GM21576 (cell line): ENCODE measurements at regions not wholly inside any gene's neighbourhood (a gene's known extent, or its start where the extent isn't known, plus 50 kb on each side); places are given as distances from the start of the nearest gene placed in this dataset.
"Not testable (repeated sequence)": the region's sequence is repeated elsewhere in the genome, so short reads cannot be mapped to it uniquely, and the experiment has no call there.

Source experiments
- ATAC-seq: cut with Tn5 transposase; IDR thresholded peaks from one replicate; pipeline ENCODE4 v1.9.1; 2021; ENCODE audit warnings: mild to moderate bottlenecking, moderate library complexity; ENCODE audit not compliant: unreplicated experiment

DNA sequence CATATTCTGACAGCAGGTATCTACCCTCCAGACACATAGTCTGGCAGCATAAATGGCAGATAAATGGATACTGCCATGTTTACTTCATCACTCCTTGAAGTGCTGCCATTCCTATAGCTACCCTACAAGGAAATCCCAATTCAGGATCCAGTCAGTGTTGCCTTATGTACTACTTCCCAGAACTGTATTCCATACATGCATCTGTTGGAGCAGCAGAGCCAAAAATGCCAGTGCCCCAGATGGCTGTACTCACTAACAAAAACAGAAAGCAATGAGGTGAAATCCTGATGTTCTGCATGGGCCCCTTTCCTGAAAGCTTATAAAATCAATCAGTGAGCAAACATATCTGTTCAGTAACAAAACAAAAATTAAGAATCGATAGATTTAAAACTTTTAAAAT is 490.0 kb upstream of the COX7C start:
- no peak for ATAC-seq

DNA sequence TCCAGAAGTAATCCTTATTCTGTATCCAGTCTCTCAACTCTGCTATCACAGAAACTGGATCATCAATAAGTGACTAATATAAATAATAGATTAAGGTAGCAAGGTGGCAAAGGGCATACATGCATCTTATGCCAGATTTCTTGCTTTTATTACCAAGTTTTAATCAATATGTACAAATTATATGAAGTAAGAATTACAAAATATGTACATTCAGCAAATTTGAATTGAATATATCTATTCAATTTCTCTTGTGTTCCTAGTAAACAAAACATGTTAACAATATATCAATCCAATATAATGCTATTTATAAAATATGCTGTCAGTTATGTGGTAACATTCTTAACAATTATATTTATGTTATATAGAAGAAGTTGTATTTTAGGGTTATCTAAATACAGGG is 488.7 kb upstream of the COX7C start:
- ATAC-seq = no peak

GRCh38 chr5:86137297-86137696 is 480.4 kb upstream of the COX7C start:
- no peak for ATAC-seq

- no peak for ATAC-seq
Observed at GRCh38 chr5:86143837-86144236, 473.9 kb upstream of the COX7C start.

- no peak for ATAC-seq
Observed at GRCh38 chr5:86152988-86153560, 464.7 kb upstream of the COX7C start.

GRCh38 chr5:86155796-86156195 is 461.9 kb upstream of the COX7C start:
- no peak for ATAC-seq

DNA sequence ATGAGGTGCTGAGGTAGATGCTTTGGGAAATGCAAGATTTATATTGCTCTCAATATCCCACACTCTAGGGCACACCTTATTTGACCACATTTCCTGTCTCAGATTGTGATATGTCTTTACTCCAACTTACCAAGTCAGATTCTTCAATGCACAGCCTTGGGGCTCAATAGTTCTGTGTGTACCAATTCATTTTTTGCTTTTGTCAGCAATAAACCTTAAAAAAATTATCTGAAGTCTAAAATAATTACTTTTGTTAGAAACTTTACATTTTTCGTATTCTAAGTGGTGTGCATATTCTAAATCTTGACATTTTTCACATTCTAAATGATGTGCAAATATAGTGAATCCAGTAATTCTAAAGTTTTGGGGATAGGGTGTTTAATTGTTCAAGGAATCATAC is 447.5 kb upstream of the COX7C start:
- ATAC-seq = no peak

DNA sequence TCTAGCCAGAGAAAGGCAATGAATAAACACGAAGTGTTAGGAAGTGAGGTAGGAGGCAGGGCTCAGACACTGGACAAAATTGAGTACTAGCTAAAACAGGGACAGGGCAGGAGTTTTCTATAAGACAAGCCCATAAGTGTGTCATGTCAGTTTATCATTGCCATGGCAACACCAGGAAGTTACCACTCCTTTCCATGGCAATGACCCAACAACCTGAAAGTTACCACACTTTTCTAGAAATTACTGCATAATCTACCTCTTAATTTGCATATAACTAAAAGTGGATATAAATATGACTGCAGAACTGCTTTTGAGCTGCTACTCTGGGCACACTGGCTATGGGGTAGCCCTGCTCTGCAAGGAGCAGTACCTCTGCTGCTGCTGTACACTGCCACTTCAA is 442.5 kb upstream of the COX7C start:
- ATAC-seq = peak; percentile 78

GRCh38 chr5:86199287-86199686 is 418.5 kb upstream of the COX7C start:
- no peak for ATAC-seq

GRCh38 chr5:86228147-86228546 is 389.6 kb upstream of the COX7C start:
- ATAC-seq = no peak

DNA sequence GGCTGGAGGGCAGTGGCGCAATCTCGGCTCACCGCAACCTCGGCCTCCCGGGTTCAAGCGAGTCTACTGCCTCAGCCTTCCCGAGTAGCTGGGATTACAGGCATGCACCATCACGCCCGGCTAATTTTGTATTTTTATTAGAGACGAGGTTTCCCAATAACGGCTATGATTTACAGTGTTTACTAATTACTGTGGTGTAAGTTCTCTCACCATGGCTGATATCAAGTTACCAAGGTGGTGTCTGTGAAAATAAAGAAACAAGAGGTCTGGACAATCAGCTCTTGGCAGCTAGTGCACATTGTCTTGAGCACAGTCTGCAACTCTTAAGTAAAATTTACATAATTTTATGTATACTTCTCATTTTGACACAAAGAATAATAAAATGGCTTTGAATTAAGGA is 385.5 kb upstream of the COX7C start:
- ATAC-seq = no peak

- ATAC-seq = no peak
Observed at GRCh38 chr5:86244153-86244552, 373.6 kb upstream of the COX7C start.

- ATAC-seq = no peak
Observed at GRCh38 chr5:86257871-86258270, 359.9 kb upstream of the COX7C start.

DNA sequence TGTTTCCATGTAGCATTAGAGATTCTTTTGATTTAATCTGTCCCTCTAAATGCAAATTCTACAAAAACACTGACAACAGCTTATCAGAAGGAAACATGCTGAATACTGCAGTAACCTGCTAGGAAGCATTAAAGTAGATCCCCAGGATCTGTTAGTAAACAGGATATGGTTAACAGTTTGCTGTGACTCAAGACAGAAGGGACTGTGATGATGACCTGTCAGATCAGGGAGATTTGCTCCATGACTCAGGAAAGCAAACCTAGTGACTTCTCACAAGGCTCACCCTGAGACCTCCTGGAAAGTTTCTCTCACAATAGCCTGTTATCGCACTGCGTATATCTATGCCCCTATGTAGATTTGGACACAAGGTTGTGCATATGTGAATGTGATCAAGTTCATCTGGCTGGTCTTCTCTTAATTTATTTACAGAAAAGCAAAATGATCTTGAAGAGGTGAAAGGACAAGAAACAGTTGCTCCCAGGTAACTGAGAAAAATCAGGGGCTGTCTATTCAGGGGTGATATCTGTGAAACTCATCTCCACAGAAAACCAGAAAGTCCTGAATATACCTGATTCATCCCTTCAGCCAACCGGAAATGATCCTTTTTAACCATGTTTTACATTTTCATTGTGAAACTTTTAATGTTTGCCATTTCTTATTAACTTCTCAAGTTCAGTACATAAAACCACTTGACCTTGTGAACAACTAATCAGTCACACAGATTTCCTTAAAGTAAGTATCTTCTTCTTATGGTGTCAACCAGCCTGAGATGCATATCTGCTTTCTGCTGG is 333.1 kb upstream of the COX7C start:
- not testable (repeated sequence) for ATAC-seq

DNA sequence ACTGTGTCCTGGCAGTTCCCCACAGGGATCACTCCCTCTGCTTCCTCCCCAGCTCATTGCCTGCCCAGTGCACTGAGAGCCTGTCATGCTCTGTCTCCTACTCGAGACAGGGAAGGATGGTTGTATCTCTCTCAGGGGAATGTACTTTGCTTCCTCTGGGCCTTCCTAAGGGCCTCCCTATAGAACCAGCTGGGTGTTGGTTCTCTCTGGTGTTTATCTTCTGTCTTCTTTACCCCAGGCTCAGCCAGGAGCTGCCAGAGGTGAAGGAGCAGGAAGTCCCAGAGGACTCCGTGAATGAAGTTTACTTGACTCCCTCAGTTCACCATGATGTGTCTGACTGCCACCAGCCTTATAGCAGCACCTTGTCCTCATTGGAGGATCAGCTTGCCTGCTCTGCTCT is 330.3 kb upstream of the COX7C start:
- not testable (repeated sequence) for ATAC-seq

DNA sequence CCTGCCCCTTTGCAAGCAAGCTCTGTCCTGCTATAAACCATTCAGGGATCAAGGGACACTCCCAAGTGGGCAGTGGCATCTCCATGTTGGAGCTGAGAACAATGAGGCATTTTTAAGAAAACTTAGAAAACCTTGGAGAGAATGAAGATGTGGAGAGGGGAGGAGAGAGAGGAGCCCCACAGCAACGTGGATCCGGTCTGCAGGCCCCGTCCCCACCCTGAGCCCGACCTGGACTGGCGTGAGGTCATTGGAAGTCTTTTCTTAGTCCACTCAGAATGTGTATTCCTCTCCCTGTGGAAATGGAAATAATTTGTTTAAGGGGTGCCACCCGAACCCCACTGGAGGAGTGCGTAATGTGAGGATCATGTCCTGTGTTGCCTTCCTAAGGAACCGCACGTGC is 328.0 kb upstream of the COX7C start:
- not testable (repeated sequence) for ATAC-seq

DNA sequence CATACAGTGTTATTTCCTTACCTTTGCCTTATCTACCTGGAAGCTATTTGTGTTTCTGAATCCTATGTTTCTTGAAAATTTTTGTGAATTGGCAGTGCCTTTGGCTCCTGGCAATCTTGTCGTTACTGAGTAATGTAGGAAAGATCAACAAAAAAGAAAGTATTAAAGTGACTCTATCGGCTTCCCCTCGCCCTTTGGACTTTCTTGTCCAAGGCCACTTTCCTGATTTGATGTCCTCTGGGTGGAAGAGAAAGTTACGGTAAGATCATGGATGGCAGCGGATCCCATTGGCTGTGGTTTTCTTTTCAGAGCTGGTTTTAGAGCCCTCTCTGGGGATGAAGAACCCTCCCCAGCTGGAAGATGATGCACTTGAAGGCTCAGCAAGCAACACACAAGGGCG is 324.9 kb upstream of the COX7C start:
- ATAC-seq = not testable (repeated sequence)

GRCh38 chr5:86302643-86303042 is 315.1 kb upstream of the COX7C start:
- not testable (repeated sequence) for ATAC-seq

- peak; percentile 59 for ATAC-seq
Observed at GRCh38 chr5:86305050-86305449, 312.7 kb upstream of the COX7C start.

DNA sequence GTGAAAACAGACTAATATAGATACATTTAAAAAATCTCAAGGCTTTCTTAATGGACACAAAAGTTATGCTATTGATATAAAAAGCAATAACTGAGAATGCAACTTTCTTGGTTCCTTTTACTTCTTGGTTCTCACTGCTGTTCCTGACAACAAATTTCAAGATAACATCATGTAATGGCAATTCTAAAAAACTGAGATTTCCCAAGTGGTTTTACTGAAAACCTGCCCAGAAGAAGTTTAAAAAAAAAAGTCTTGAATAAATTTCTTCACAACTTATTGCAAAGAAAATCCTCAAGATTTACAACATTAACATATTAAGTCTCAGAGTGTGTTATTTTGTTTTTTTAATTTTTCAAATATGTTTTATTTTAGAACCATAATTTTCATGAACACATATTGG is 302.8 kb upstream of the COX7C start:
- no peak for ATAC-seq

- no peak for ATAC-seq
Observed at GRCh38 chr5:86320266-86320665, 297.5 kb upstream of the COX7C start.

- ATAC-seq = no peak
Observed at GRCh38 chr5:86329318-86329717, 288.4 kb upstream of the COX7C start.

DNA sequence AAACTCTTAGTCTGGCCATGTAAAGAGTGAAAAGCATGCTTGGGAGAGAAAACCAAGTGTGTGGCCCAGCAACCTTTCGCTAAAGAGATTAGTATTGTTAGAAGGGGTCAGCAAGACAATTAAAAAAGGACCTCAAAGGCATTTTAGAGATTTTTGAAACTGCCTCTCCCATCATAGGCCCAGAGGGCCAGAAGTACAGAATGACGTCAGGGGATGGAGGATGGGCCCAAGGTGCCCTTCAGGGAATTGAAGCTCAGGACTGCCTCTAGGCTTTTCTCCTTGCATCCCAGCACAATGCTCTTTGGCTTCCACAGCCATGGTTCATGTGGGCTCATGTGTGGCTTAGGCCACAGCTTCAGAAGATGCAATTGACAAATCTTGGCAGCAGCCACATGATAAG is 287.0 kb upstream of the COX7C start:
- no peak for ATAC-seq
